Common myeloid progenitor, CD34-positive (primary cell): ENCODE measurements at regions not wholly inside any gene's neighbourhood (a gene's known extent, or its start where the extent isn't known, plus 50 kb on each side); places are given as distances from the start of the nearest gene placed in this dataset.
A peak's percentile ranks its signal among the peaks of the same experiment; 100 is the strongest.

Experiments used
- CTCF ChIA-PET: fragments of 350-600 bp; sonication (Branson Sonifier 250); formaldehyde crosslinking; loops from one replicate; lab custom pipeline; 2021; ENCODE audit warnings: antibody characterized with exemption; lab: Charles Lee
- POLR2A ChIA-PET: fragments of 350-600 bp; sonication (Branson Sonifier 250); formaldehyde crosslinking; loops from one replicate; lab custom pipeline; 2021; ENCODE audit warnings: antibody characterized with exemption; lab: Charles Lee
- DNase-seq, 3 donors: peaks; one replicate each; pipeline versions ENCODE4 v3.0.0 to v3.0.0-alpha.2; 2013
- H3K27ac ChIP-seq, 2 experiments: 1 replicate in 1 of 2; 2 replicates in 1 of 2; pipeline ENCODE4 v1.7.0; 2013; ENCODE audit warnings: inconsistent platforms in 2 of 2, low read length in 2 of 2, mild to moderate bottlenecking in 2 of 2, low read depth in 1 of 2, moderate library complexity in 1 of 2; ENCODE audit not compliant: severe bottlenecking in 2 of 2, insufficient read depth in 1 of 2, poor library complexity in 1 of 2
- H3K27me3 ChIP-seq, 5 experiments: replicated peaks in 2 of 5; 1 replicate in 3 of 5; 2 replicates in 2 of 5; pipeline versions ENCODE4 v1.6.1 to v1.7.0; 2013; ENCODE audit warnings: low read length in 4 of 5, mild to moderate bottlenecking in 2 of 5, moderate library complexity in 2 of 5, inconsistent platforms in 1 of 5; ENCODE audit not compliant: insufficient read depth in 5 of 5, control insufficient read depth in 4 of 5
- H3K36me3 ChIP-seq, 4 experiments: 1 replicate in 2 of 4; 2 replicates in 2 of 4; pipeline versions ENCODE4 v1.6.1 to v1.7.0; 2013; ENCODE audit warnings: low read length in 3 of 4, control low read depth in 1 of 4, mild to moderate bottlenecking in 1 of 4; ENCODE audit not compliant: control insufficient read depth in 4 of 4, insufficient read depth in 4 of 4
- H3K4me1 ChIP-seq, 4 experiments: 1 replicate in 3 of 4; 2 replicates in 1 of 4; pipeline versions ENCODE4 v1.6.1 to v1.7.1; 2013; ENCODE audit warnings: low read length in 3 of 4, mild to moderate bottlenecking in 3 of 4, control low read depth in 1 of 4, inconsistent platforms in 1 of 4, moderate library complexity in 1 of 4; ENCODE audit not compliant: control insufficient read depth in 4 of 4, insufficient read depth in 4 of 4; ENCODE audit errors: control extremely low read depth in 1 of 4
- H3K4me3 ChIP-seq, 7 experiments: 1 replicate in 4 of 7; 2 replicates in 3 of 7; pipeline versions ENCODE4 v1.5.1 to v1.7.0; 2013; ENCODE audit warnings: mild to moderate bottlenecking in 7 of 7, low read length in 6 of 7, moderate library complexity in 6 of 7, inconsistent platforms in 2 of 7, low read depth in 2 of 7, control low read depth in 1 of 7; ENCODE audit not compliant: insufficient read depth in 4 of 7, control insufficient read depth in 1 of 7; ENCODE audit errors: extremely low read depth in 1 of 7
- H3K9me3 ChIP-seq, 5 experiments: 1 replicate in 4 of 5; 2 replicates in 1 of 5; pipeline versions ENCODE4 v1.6.1 to v1.7.1; 2013; ENCODE audit warnings: low read length in 4 of 5, mild to moderate bottlenecking in 2 of 5, inconsistent platforms in 1 of 5, low read depth in 1 of 5, moderate library complexity in 1 of 5; ENCODE audit not compliant: control insufficient read depth in 4 of 5, insufficient read depth in 2 of 5; ENCODE audit errors: control extremely low read depth in 1 of 5
- WGBS: methylation state at CpG from one replicate; pipeline ENCODE4 v1.1.5; 2013; ENCODE audit not compliant: insufficient coverage; 5-methylcytosine and 5-hydroxymethylcytosine counted together

GRCh38 chr2:150689590-150689989 lies 202.1 kb upstream of the RND3 start:
- Histone ChIP-seq H3K9me3 (peaks cover 0 to 1% (median 0%) of the 10 kb centered on the region in 5 experiments), H3K27ac (no peak overlapping the region), H3K36me3 (no peaks in the 10 kb centered on the region), H3K27me3 (no peaks in the 10 kb centered on the region), H3K4me1 (no peaks in the 10 kb centered on the region), H3K4me3 (no peak overlapping the region)
- DNase-seq: no peak
- ChIA-PET POLR2A (no interaction called here), CTCF (no interaction called here)
- WGBS: 72% methylated on average over 2 of the region's 2 CpGs

GRCh38 chr2:150688016-150688415 lies 200.5 kb upstream of the RND3 start:
- POLR2A ChIA-PET: no interaction called here
- H3K27ac ChIP-seq: no peak overlapping the region
- no peaks in the 10 kb centered on the region for H3K36me3 ChIP-seq
- DNase-seq: no peak
- peaks cover 0 to 1% (median 0%) of the 10 kb centered on the region in 5 experiments for H3K9me3 ChIP-seq
- no peaks in the 10 kb centered on the region for H3K4me1 ChIP-seq
- CTCF ChIA-PET: no interaction called here
- no peak overlapping the region for H3K4me3 ChIP-seq
- H3K27me3 ChIP-seq: no peaks in the 10 kb centered on the region
- 100% methylated on average over 2 of the region's 3 CpGs for WGBS

GRCh38 chr2:150686391-150686790 lies 198.9 kb upstream of the RND3 start:
- no CpG with 5 or more reads among the region's 1 CpG for WGBS
- H3K36me3 ChIP-seq: no peaks in the 10 kb centered on the region
- H3K27me3 ChIP-seq: no peaks in the 10 kb centered on the region
- CTCF ChIA-PET: no interaction called here
- POLR2A ChIA-PET: no interaction called here
- H3K4me1 ChIP-seq: no peaks in the 10 kb centered on the region
- no peaks in the 10 kb centered on the region for H3K9me3 ChIP-seq
- H3K27ac ChIP-seq: no peak overlapping the region
- DNase-seq: no peak
- no peak overlapping the region for H3K4me3 ChIP-seq

GRCh38 chr2:150681120-150681804 lies 193.8 kb upstream of the RND3 start:
- H3K27ac ChIP-seq: no peak overlapping the region
- no peaks in the 10 kb centered on the region for H3K4me1 ChIP-seq
- H3K4me3 ChIP-seq: no peak overlapping the region
- DNase-seq: peak in 2 of 3 donors; percentile 8 to 45
- no peaks in the 10 kb centered on the region for H3K27me3 ChIP-seq
- ChIA-PET CTCF (no interaction called here), POLR2A (no interaction called here)
- peaks cover 0 to 4% (median 0%) of the 10 kb centered on the region in 5 experiments for H3K9me3 ChIP-seq
- 85% methylated on average over 2 of the region's 2 CpGs for WGBS
- H3K36me3 ChIP-seq: no peaks in the 10 kb centered on the region

GRCh38 chr2:150679456-150680120 lies 192.1 kb upstream of the RND3 start:
- no peaks in the 10 kb centered on the region for H3K4me1 ChIP-seq
- no peak overlapping the region for H3K27ac ChIP-seq
- no peak overlapping the region for H3K4me3 ChIP-seq
- no peak for DNase-seq
- peaks cover 0 to 4% (median 0%) of the 10 kb centered on the region in 5 experiments for H3K9me3 ChIP-seq
- WGBS: 94% methylated on average over 5 of the region's 8 CpGs
- CTCF ChIA-PET: no interaction called here
- no peaks in the 10 kb centered on the region for H3K36me3 ChIP-seq
- no peaks in the 10 kb centered on the region for H3K27me3 ChIP-seq
- POLR2A ChIA-PET: no interaction called here

- Histone ChIP-seq H3K27me3 (no peaks in the 10 kb centered on the region), H3K9me3 (peaks cover 0 to 4% (median 0%) of the 10 kb centered on the region in 5 experiments), H3K4me3 (no peak overlapping the region), H3K27ac (no peak overlapping the region), H3K4me1 (no peaks in the 10 kb centered on the region), H3K36me3 (no peaks in the 10 kb centered on the region)
- 86% methylated on average over 2 of the region's 4 CpGs for whole genome bisulfite sequencing
- ChIA-PET CTCF (no interaction called here), POLR2A (no interaction called here)
- no peak for DNase-seq
Observed at GRCh38 chr2:150677551-150677950, 190.1 kb upstream of the RND3 start.

GRCh38 chr2:150676747-150677383 lies 189.4 kb upstream of the RND3 start:
- POLR2A ChIA-PET: no interaction called here
- H3K27me3 ChIP-seq: no peaks in the 10 kb centered on the region
- WGBS: 8% methylated on average over 2 of the region's 3 CpGs
- DNase-seq: peak in 1 of 3 donors; percentile 10
- no peak overlapping the region for H3K4me3 ChIP-seq
- CTCF ChIA-PET: no interaction called here
- no peak overlapping the region for H3K27ac ChIP-seq
- H3K4me1 ChIP-seq: no peaks in the 10 kb centered on the region
- peaks cover 0 to 4% (median 0%) of the 10 kb centered on the region in 5 experiments for H3K9me3 ChIP-seq
- no peaks in the 10 kb centered on the region for H3K36me3 ChIP-seq
